NCI-H526 treated with DMSO at 0.1 percent for 48 hours (cell line): ENCODE measurements at regions not wholly inside any gene's neighbourhood (a gene's known extent, or its start where the extent isn't known, plus 50 kb on each side); places are given as distances from the start of the nearest gene placed in this dataset.
"Not testable (repeated sequence)": the region's sequence is repeated elsewhere in the genome, so short reads cannot be mapped to it uniquely, and the experiment has no call there.

Experiments used
- DNase-seq: peaks from one replicate; lab custom pipeline; 2025; lab: John Stamatoyannopoulos, UW

GRCh38 chr5:143629871-143630659 is 181.9 kb upstream of the HMHB1 start:
- no peak for DNase-seq

- not testable (repeated sequence) for DNase-seq
Observed at GRCh38 chr5:143625048-143625447, 186.9 kb upstream of the HMHB1 start.

GRCh38 chr5:143624465-143624864 is 187.5 kb upstream of the HMHB1 start:
- no peak for DNase-seq

GRCh38 chr5:143619040-143619439 is 192.9 kb upstream of the HMHB1 start:
- no peak for DNase-seq

GRCh38 chr5:143618141-143618540 is 193.8 kb upstream of the HMHB1 start:
- DNase-seq, result no peak

GRCh38 chr5:143614831-143615230 is 197.1 kb upstream of the HMHB1 start:
- DNase-seq, result no peak

GRCh38 chr5:143613329-143613728 is 198.6 kb upstream of the HMHB1 start:
- DNase-seq, result no peak

- DNase-seq, result no peak
Observed at GRCh38 chr5:143610946-143611345, 201.0 kb upstream of the HMHB1 start.

- no peak for DNase-seq
Observed at GRCh38 chr5:143606043-143606752, 202.7 kb upstream of the NR3C1 start.

- DNase-seq, result no peak
Observed at GRCh38 chr5:143605403-143606005, 202.0 kb upstream of the NR3C1 start.

GRCh38 chr5:143601917-143602333 is 198.4 kb upstream of the NR3C1 start:
- no peak for DNase-seq

- no peak for DNase-seq
Observed at GRCh38 chr5:143601357-143601756, 197.9 kb upstream of the NR3C1 start.

- no peak for DNase-seq
Observed at GRCh38 chr5:143600396-143601075, 197.1 kb upstream of the NR3C1 start.

- DNase-seq, result no peak
Observed at GRCh38 chr5:143599474-143599873, 196.0 kb upstream of the NR3C1 start.

GRCh38 chr5:143596824-143597223 is 193.3 kb upstream of the NR3C1 start:
- DNase-seq, result no peak

- no peak for DNase-seq
Observed at GRCh38 chr5:143594902-143595818, 191.7 kb upstream of the NR3C1 start.

GRCh38 chr5:143593723-143594122 is 190.2 kb upstream of the NR3C1 start:
- no peak for DNase-seq

GRCh38 chr5:143592648-143593047 is 189.2 kb upstream of the NR3C1 start:
- no peak for DNase-seq

GRCh38 chr5:143588933-143589662 is 185.6 kb upstream of the NR3C1 start:
- no peak for DNase-seq

- not testable (repeated sequence) for DNase-seq
Observed at GRCh38 chr5:143588121-143588520, 184.6 kb upstream of the NR3C1 start.
